ENCODE measurements at regions not wholly inside any gene's neighbourhood (a gene's known extent, or its start where the extent isn't known, plus 50 kb on each side); places are given as distances from the start of the nearest gene placed in this dataset.

GRCh38 chr2:39525636-39526412 lies 88.7 kb upstream of the MAP4K3 start:
- no peak for TF ChIP-seq CTCF (IDR thresholded peaks at IDR 0.05; ENCODE audit: low read length)
- TF ChIP-seq EZH2 (optimal IDR thresholded peaks at IDR 0.05; ENCODE audit: low read depth, low read length): no peak
